ENCODE measurements at regions not wholly inside any gene's neighbourhood (a gene's known extent, or its start where the extent isn't known, plus 50 kb on each side); places are given as distances from the start of the nearest gene placed in this dataset.

DNA sequence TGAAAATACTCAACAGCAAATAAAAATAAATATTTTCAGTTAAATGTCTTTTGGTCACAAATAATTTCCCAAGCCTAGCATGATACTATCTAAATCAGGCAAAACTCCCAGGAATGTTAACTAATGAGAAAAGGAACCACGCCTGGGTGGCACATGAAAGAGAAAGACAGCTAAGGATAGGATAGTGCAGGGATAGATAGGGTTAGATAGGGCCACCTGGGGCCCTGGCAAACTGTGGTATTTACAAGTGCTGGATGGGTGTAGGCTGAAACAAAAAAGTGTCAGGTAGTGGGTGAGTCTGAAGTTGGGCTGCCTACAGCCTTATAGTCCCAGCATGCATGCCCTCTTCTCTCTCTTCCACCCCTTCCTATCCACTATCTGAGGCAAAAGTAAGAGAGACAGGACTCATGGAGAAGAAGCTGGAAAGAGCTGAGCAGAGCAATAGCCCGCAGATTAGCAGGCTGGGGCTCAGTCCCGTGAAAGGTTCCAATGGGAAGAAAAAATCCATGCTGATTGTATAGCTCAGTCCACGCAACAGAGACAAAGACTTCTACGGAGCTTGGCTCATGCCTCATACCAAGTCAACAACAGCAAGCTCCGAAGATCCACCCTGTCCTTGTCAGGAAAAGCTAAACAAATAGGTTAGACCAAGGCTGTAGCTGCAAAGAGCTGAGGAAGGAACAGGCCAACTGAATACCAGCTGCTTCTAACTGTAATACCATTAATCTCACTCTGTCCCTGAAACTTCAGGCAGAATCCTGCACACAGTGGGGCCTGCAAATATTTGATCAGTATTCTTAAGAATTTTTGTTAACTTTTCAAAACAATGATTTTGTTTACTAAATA is 342.1 kb upstream of the ATP11B start:
- TF ChIP-seq, protein P1, sequence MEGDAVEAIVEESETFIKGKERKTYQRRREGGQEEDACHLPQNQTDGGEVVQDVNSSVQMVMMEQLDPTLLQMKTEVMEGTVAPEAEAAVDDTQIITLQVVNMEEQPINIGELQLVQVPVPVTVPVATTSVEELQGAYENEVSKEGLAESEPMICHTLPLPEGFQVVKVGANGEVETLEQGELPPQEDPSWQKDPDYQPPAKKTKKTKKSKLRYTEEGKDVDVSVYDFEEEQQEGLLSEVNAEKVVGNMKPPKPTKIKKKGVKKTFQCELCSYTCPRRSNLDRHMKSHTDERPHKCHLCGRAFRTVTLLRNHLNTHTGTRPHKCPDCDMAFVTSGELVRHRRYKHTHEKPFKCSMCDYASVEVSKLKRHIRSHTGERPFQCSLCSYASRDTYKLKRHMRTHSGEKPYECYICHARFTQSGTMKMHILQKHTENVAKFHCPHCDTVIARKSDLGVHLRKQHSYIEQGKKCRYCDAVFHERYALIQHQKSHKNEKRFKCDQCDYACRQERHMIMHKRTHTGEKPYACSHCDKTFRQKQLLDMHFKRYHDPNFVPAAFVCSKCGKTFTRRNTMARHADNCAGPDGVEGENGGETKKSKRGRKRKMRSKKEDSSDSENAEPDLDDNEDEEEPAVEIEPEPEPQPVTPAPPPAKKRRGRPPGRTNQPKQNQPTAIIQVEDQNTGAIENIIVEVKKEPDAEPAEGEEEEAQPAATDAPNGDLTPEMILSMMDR (conservative IDR thresholded peaks at IDR 0.05; ENCODE audit: low read length): no peak
- no peak for TF ChIP-seq EZH2phosphoT487 (IDR thresholded peaks at IDR 0.05; ENCODE audit: borderline replicate concordance, low read depth, low read length)
